ENCODE measurements at regions not wholly inside any gene's neighbourhood (a gene's known extent, or its start where the extent isn't known, plus 50 kb on each side); places are given as distances from the start of the nearest gene placed in this dataset.
"Not testable (repeated sequence)": the region's sequence is repeated elsewhere in the genome, so short reads cannot be mapped to it uniquely, and the experiment has no call there.

DNA sequence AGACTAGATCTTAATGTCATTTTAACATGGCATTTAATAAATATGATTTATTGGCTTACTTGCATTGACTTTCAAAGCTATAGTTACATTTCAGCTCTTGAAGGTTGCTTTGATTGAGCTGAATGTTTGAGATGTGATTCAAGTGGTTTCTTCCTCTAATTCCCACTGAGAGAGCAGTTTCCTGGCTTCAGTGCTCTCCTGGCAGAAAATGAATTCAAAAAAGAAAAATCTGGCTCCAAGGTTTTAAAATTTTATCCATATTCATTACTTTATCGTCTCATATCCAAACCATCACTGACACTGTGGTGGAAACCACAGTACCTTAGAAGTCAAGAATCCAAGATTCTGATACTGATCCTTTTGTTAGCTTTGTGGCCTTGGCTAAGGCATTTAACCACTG, 263.1 kb upstream of the HSF2 start:
- no peak for ATAC-seq

DNA sequence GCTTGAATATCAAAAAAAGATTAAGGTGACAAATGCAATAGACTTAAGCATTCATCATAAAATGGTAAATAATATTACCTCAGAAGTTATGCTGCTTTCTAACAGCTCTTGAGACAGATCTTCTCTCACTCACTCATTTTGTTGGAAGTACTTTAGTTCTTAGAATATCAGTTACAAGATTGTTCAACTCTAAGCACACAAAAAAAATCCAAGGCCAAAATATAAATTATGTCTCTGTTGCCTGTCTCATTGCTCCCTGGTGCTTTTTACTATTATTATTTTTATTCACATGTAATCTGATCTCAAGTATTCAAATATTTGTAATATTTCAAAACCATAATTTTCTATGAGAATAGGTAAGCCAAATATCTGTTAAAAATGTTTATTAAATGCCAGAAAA, 259.4 kb upstream of the HSF2 start:
- no peak for ATAC-seq

DNA sequence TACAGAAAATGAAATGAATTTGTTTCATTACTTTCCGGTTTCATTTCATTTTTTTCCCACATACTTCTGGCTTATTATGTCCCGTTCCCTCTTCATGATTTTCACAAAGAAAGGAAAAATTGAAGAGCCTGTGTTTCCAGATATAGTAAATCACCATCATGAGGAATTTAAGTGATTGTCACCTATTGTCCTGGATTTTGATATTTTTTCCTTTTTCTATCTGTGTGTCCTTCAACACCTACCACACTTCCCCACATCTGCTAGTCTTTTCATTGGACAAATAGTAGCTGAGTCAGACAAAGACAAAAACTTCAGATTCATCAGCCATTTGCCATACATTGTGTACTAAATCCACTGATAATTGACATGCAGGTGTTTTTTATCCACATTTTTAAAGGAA, 258.2 kb upstream of the HSF2 start:
- no peak for ATAC-seq

DNA sequence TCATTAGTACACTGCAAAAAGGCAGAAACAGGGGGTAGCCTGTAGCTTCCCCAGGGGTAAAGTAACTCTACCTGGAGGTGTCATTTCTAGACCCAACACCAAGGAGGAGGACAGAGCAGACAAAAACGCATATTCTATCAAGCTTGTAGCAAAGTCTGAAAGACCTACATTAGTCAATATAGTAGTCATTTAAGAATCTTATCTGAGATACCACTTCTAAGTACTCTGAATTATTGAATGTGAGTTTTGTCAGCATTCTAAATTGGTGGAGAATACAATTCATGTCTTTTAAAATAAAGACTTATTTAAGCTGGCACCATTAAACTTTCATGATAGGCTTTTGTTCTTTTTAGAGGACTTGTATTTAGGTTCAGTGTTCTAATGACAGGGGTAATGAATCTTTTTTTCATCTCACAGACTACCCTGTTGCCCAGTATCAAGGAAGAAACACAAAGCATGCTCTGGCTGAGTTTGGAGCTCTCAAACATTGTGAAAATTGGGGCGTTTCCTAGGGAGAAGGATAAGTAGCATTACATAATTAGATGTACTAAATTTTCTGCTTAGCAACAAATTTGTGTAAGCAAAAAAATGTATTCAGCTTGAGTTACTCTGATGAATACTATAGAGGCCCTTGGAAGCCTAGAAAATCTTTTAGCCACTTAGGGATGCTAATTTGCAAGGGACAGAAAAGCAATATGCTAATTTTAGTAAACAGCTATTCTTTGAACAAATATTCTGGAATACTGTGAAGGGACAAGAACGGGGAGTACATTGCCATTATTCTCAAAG, 255.4 kb upstream of the HSF2 start:
- no peak for ATAC-seq

DNA sequence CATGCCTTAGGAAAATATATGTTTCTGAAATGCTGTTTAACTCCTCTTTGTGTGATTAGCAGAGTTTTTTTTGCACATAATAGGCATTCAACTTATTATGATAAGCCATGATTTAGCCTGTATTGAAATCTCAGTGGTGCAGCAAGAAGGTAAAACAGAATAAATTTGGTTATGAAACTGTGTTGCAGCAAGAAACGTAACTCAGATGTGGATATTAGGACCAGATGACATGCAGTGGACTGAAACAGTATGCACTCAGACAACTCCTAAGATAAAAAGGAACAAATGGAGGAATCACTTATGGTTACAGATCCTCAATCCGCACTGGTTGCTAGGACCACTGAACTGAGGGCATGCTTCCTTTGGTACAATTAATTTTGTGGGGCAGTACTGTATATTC, 254.2 kb upstream of the HSF2 start:
- ATAC-seq, result no peak

DNA sequence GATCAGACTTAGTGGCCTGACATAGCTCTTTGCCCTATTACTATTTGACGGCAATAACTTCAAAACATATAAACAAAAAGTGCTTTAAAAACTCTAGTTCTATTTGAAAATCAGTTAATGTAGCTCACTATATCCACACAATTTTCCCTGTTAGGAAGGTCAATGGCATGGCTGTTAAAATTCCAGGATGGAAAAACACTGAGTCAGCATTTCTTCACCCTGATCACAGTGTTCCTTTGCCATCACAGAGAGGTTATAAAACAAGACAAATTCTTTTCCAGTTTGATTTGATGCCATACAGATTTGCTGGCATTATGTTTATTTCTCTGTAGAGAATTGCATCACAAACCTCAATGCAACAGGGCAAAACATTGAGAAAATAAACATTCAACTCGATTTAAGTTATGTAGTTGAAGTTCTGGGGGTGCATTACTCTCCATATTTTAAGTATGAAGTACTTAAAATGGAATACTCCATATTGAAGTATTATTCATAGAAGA, 253.7 kb upstream of the HSF2 start:
- no peak for ATAC-seq

DNA sequence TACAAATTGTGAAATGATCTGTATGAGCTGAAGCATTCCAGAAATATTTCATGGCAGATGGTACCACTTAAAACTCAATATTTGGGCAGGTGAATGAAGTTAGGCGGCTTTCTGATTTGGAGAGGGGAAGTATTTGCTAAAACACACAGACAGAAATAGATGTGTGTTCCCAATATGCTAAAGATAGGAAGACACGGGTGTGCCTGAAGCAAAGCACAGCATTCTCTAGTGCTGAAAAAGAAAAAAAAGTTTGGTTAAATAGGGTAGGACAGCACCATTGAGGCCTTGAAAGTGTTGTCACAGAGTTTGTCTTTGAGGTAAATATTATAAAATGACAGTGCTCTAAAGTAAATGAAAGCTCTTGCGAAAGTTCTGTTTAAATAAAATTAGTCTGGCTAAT, 252.2 kb upstream of the HSF2 start:
- ATAC-seq, result no peak

DNA sequence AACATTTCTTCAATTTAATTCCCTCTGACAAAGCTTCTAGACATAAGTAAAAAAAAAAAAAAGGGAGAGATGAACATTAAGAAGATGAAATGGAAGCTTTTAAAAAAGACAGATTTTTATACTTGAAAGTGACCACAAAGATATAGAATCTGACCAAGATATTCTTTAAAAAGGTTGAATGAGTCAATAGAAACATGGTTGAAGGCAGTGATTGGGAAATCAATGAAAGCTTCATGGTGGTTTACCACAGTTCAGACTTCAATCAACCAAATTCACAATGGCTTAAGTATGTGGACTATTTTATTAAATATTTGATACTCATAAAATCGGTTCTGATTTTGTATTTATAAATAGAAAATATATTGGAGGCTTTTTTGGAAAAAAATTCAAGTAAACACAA, 248.4 kb upstream of the HSF2 start:
- no peak for ATAC-seq

DNA sequence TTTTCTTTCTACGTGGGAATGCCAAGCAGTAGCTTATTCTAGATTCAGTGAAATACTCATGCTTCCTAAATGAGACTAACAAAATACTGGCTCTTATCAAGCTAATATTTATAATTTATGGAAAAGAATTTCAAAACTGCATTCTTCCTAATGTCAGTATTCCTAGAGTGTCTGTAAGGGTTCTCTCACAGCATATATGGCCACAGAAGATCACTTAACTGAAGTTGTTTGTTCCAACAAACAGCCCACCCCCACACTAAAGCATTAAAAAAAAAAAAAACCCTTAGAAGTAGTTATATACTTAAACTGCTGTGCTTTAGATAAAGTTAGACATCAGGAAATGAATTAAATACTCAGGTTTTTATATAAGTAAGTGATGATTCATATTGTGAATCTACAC, 247.7 kb upstream of the HSF2 start:
- no peak for ATAC-seq

DNA sequence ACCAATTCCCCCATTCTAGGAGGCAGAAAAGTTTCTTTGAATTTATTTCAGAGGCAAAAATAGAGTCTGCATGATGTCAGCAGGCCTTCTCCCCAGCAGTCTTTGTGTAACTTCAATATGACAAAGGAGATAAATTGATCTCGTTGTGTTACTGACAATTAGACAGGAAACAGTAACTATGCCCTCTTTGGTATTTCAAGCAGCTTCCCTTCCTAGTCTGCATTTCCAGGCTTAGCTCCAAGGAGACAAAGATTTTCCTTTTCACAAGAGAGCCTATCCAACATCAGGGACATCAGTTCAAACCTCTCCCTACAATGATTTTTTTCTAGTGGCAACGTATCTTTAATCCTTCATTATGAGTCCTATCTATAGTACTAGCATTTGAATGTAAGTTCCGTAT, 245.9 kb upstream of the HSF2 start:
- no peak for ATAC-seq

DNA sequence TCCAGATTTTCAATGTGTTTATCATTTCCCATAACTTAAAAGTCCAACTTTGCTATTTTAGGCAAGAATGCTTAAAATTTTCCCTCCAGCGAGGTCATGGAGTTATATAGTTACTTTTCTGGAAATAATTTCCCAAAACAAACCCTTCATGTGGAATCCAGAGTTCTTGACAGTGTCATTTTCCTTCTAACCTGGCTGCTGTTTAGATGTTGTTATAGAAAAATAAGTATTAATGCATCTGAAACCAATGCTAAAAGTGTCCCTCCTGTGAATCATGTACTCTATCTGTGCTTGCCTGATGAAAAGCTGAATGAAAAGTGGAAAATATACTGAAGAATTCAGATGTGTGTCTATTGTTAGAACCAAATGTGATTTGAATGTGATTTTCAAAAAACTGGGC, 245.3 kb upstream of the HSF2 start:
- no peak for ATAC-seq

DNA sequence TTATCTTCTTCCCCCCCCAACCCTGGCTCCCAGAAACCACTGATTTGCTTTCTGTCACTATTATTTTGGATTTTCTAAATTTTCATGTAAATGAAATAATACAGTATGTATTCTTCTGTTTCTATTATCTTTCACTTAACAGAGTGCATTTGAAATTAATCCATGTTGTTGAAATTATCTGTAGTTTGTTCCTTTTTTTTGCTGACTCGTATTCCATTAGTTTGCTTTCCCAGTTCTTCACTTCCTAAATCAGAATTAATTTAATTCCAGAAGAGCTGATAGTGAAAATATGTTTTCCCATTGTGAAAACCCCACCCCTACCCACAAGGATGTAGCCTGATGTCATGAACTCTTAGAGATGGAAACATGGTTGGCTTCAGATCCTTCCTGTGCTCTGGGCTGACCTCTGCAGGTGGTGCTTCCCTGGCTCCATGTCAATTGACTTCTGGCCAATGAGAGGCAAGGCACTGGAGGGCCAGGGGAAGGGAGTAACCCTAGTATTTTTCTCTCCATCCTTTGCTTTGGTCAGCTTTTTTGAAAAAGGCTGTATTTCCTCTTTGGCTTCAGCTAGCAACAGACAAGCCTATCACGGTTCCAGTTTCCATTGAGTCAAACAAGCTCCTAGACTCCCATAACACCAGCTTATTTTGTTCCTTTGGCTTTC, 244.4 kb upstream of the HSF2 start:
- ATAC-seq, result no peak

DNA sequence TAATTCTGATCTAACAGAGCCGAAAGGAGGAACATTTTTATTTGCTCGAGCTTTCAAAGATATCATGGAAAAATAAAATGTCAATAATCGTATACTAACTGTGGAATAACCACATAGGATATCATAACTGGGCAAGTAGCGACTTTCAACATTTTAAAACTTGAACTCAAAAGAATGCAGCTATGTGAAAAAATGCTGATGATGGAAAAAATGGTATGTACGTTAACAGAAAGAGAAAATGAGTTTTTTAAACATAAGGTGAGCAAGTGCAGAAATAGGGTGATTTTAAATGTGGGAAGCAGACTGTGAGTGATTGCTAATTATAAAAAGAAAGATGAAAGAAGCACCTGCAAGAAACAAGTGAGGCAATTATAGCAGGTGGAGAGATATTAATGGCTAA, 238.3 kb upstream of the HSF2 start:
- ATAC-seq, result no peak

DNA sequence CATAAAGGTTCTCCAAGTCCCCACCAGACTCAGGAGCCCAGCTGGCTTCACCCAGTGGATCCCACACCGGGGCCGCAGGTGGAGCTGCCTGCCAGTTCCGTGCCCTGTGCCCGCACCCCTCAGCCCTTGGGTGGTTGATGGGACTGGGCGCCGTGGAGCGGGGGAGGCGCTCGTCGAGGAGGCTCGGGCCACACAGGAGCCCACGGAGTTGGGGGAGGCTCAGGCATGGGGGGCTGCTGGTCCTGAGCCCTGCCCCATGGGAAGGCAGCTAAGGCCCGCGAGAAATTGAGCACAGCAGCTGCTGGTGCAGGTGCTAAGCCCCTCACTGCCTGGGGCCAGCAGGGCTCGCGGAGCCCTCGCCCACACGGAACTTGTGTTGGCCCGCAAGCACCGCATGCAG, 234.4 kb upstream of the HSF2 start:
- ATAC-seq, result no peak

DNA sequence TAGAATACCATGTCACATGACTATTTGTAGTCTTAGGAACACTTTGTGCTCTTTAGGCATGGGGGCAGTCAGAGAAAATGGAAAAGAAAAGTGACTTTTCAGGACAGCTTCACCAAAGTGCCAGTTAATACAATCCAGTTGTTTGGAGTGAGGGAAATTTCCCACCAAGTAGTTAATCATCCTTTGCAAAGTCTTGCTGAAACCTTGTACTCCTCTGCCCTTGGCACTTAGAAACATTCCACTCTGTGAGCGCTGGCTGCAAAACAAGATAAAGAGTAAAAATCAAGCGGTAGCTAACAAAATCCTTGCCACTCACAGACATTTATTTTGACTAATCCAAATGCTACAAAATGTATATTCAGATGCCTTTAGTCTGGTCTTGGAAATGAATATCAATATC, 229.2 kb upstream of the HSF2 start:
- ATAC-seq, result no peak

DNA sequence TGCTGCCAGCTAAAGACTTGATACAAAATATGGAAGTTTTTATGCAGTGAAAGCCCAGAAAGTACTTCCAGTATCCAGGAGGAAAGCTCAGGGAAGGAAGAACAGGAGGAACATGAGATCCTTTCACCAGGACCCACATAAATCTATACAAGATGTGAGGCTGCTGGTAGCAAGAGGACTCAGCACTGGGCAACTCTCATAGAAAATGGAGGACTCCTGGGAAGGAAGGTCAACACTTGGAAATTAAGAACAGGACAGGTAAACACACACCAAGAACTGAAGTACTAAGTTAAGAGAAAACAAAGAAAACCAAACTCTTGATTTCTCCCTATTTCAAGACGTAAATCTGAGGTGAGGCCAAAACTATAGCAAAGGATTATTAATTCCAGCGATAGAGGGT, 220.5 kb upstream of the HSF2 start:
- no peak for ATAC-seq

DNA sequence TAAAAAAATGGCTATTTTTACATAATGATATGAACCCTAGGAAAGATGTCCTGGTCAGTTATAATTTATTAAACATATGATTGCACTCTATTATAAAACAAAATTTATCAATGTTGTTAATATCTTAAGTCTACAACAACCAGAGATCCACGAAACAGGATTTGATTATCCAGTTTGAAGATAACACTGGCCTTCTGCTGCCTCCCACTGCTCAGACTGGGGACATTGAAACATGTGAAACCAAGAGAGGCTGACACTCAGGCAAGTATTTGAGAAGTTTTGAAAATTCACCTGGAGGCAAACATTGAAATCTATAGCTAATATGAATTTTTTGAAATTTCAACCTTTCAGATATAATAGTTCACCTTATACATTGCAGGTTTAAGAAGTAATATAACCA, 219.3 kb upstream of the HSF2 start:
- no peak for ATAC-seq

DNA sequence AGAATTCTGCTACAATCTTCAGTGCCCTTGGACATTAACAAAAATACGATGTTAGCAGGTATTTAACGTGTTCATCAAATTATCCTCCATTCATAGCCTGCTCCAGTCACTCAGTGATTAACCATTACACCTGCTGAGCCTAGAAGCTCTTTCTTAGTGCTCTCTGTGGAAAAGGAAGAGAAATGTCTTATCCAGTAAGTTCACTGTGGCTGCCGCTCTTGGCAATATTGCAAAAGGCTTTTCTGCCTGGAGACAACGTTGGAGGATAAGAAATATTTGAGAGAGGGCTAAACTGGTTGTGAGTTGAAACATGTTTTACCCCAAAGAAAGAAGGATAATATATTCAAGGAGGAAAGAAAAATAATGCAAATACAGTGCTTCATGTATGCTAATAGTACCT, 217.4 kb upstream of the HSF2 start:
- no peak for ATAC-seq

DNA sequence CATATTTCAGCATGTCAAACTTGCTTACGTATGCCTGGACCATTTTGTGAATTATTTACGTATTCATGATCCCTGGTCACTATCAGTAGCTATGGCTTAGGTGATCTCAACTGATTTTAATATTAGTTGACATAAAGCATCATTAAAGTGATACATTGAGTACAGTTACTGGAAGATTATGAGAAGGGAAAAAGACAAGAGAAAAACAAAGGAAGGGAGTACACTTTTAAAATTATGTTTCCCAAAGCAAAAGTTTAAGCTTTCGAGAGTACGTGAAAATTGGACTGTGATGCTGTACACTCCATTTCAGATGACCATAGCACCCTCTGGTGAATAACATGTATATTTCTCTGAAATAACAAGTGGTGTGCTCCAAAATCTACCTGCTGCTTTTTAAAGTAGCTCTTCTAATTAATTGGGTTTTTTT, 215.0 kb upstream of the HSF2 start:
- peak; percentile 42 for ATAC-seq

DNA sequence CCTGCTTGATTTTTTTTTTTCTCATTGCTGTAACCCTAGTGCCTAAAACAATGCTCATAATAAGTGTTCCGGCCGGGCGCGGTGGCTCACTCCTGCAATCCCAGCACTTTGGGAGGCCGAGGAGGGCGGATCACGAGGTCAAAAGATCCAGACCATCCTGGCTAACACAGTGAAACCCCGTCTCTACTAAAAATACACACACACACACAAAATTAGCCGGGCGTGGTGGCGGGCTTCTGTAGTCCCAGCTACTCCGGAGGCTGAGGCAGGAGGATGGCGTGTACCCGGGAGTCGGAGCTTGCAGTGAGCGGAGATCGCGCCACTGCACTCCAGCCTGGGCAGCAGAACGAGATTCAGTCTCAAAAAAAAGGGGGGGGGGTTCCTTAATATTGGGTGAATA, 214.0 kb upstream of the HSF2 start:
- not testable (repeated sequence) for ATAC-seq

DNA sequence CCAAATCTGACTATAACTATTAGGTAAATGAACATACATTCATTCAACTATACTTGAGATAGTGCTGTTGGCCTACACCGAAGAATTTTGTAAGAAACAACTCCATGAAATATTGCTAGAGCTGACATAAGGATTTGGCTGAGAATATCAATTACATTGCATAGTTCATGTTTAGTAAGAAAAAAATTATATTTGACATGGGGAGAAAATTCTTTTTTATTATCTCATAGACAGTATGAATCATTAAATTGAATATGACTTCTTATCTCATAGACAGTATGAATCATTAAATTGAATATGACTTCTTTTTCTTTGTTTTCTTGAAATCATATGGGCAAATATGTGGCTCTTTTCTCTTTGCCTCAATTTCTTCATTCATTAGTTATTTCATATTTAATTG, 212.3 kb upstream of the HSF2 start:
- no peak for ATAC-seq

DNA sequence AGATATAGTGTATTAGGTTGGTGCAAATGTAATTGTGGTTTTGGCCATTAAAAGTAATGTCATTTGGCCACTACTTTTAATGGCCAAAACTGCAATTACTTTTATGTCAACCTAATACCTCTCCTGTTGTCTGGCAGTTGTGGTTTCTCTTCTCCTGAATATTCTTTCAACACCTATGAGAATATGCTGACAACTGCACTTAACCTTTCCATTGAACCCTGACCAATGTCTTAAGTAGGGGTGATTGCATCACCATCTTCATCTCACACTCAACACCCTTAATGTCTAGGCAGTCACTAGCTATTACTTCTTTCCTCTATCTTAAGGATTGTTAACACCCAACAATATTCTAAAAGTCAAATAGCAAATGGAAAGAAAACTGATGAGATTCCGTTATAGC, 200.5 kb upstream of the HSF2 start:
- peak; percentile 52 for ATAC-seq

DNA sequence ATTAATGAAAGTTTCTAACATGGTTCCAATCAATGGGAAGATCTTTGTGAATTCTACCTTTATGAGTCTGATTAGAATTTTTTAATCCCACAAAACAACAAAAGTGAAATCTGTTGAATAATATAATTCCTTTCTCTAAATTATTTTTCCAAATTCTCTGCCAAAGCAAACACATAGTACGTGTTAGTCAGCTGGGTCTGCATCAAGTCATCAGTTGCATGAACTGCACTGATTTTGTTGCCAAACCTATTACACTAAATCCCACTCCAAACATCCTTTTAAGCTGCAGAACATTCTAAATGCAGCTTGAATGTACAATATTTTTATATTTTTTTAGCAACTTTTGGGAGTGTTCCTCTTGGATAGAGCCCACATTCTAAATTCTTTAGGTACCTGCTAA, 199.0 kb upstream of the HSF2 start:
- no peak for ATAC-seq

DNA sequence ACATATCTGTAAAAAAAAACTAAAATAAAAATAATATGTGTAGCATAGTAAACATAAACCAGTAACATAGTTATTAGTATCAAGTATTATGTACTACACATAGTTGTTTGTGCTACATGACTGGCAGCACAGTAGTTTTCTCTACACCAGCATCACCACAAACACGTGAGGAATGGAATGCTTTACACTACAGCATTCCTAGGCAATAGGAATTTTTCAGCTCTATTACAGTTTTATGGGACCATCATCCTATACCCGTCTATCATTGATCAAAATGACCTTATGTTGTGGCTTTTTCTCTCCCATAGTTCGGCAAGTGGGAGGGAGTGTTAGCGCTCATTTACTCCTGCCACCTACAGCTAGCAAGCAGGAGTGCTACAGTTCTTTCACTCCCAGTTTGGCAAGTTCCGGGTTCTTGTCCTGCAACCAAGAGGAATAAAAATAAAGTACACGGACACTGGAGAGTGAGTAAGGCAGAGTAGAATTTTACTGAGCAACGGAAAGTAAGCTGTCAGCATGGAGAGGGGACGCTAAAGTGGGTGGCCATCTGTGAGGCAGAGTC, 196.8 kb upstream of the HSF2 start:
- no peak for ATAC-seq
